ENCODE measurements at regions not wholly inside any gene's neighbourhood (a gene's known extent, or its start where the extent isn't known, plus 50 kb on each side); places are given as distances from the start of the nearest gene placed in this dataset.

DNA sequence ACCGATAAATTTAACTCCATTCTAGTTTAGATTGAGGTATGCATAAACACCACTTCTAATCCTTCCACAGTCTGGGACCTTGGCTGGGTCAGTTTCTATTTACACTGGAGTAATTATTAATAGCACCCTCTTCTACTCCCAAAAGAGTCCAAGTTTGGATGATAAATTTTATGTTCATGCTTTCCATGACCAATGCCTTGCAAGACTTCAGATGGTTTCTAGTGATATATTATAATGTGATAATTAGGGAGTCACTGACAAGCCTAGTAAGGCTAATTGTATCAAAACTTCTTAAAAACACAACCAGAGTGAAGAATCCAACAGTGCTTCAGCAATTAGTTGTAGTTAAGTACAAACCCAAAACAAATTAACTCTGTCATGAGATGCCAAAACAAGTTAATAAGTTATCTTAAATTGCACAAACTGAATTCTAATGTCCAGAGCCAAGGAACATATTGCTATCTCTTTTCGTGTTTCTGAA, 489.6 kb downstream of the TTLL7 start:
- Histone ChIP-seq H3K4me3 (ENCODE audit: low read depth, low read length, poor library complexity, severe bottlenecking) (no peak overlapping the region), H3K4me1 (ENCODE audit: insufficient read depth, low read length, severe bottlenecking) (no peaks in the 10 kb centered on the region), H3K4me2 (ENCODE audit: low read length) (no peak overlapping the region), H3K9ac (ENCODE audit: low read length) (no peak overlapping the region), H3F3A (ENCODE audit: insufficient read depth, low read length) (no peaks in the 10 kb centered on the region), H3K9me2 (ENCODE audit: low read depth, low read length) (no peaks in the 10 kb centered on the region), H4K20me1 (ENCODE audit: insufficient read depth, low read length) (no peaks in the 10 kb centered on the region), H3K9me3 (ENCODE audit: low read length) (no peaks in the 10 kb centered on the region), H3K79me2 (ENCODE audit: insufficient read depth, low read length) (no peaks in the 10 kb centered on the region), H3K27me3 (ENCODE audit: insufficient read depth, low read length) (no peaks in the 10 kb centered on the region), H3K27ac (ENCODE audit: low read depth, low read length, poor library complexity, severe bottlenecking) (no peak overlapping the region), H2AFZ (ENCODE audit: low read length) (no peak overlapping the region), H3K36me3 (ENCODE audit: insufficient read depth, low read length) (no peaks in the 10 kb centered on the region)
- no peak for TF ChIP-seq EZH2 (IDR thresholded peaks at IDR 0.05; ENCODE audit: borderline replicate concordance, low read length)
- TF ChIP-seq, protein P1, sequence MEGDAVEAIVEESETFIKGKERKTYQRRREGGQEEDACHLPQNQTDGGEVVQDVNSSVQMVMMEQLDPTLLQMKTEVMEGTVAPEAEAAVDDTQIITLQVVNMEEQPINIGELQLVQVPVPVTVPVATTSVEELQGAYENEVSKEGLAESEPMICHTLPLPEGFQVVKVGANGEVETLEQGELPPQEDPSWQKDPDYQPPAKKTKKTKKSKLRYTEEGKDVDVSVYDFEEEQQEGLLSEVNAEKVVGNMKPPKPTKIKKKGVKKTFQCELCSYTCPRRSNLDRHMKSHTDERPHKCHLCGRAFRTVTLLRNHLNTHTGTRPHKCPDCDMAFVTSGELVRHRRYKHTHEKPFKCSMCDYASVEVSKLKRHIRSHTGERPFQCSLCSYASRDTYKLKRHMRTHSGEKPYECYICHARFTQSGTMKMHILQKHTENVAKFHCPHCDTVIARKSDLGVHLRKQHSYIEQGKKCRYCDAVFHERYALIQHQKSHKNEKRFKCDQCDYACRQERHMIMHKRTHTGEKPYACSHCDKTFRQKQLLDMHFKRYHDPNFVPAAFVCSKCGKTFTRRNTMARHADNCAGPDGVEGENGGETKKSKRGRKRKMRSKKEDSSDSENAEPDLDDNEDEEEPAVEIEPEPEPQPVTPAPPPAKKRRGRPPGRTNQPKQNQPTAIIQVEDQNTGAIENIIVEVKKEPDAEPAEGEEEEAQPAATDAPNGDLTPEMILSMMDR (IDR thresholded peaks at IDR 0.05; ENCODE audit: low read length) = no peak

DNA sequence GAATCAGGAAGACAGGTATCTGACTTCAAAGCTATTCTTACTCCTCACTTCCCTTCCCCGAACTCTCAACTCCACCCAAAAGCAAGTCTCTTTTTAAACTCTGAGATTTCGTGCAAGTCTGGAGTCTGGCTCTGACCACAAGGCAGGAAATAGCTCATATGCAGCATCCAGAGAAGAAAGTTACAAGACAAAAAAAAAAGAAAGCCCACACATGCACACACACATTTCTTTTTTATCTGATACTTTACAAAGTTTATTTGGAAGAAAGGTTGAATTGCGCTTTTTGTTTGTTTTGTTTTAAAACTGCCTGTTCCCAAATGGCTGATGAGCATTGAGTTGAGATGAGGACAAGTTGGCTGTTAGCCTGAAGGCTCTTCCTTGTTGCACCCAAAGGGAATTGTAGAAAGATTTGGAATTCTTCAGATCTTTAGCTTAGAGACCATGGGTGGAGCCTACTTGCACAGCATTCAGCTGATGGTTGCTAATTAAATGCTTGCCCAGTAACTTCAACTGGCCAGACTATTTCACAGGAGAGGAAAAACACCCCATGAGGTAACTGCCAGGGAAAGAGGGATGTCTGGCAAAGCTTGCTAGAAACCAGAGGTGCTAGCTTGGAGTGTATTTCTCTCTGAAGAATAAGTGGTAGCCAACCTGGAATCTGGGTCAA, 490.3 kb downstream of the TTLL7 start:
- TF ChIP-seq, protein P1 (IDR thresholded peaks at IDR 0.05; ENCODE audit: low read length) = no peak
- TF ChIP-seq EZH2 (IDR thresholded peaks at IDR 0.05; ENCODE audit: borderline replicate concordance, low read length) = no peak
- Histone ChIP-seq H2AFZ (ENCODE audit: low read length) (no peak overlapping the region), H3K4me1 (ENCODE audit: insufficient read depth, low read length, severe bottlenecking) (no peaks in the 10 kb centered on the region), H3K36me3 (ENCODE audit: insufficient read depth, low read length) (no peaks in the 10 kb centered on the region), H3K9me2 (ENCODE audit: low read depth, low read length) (no peaks in the 10 kb centered on the region), H3F3A (ENCODE audit: insufficient read depth, low read length) (no peaks in the 10 kb centered on the region), H3K4me2 (ENCODE audit: low read length) (no peak overlapping the region), H3K79me2 (ENCODE audit: insufficient read depth, low read length) (no peaks in the 10 kb centered on the region), H3K27ac (ENCODE audit: low read depth, low read length, poor library complexity, severe bottlenecking) (no peak overlapping the region), H3K9ac (ENCODE audit: low read length) (no peak overlapping the region), H4K20me1 (ENCODE audit: insufficient read depth, low read length) (no peaks in the 10 kb centered on the region), H3K9me3 (ENCODE audit: low read length) (no peaks in the 10 kb centered on the region), H3K27me3 (ENCODE audit: insufficient read depth, low read length) (no peaks in the 10 kb centered on the region), H3K4me3 (ENCODE audit: low read depth, low read length, poor library complexity, severe bottlenecking) (no peak overlapping the region)

DNA sequence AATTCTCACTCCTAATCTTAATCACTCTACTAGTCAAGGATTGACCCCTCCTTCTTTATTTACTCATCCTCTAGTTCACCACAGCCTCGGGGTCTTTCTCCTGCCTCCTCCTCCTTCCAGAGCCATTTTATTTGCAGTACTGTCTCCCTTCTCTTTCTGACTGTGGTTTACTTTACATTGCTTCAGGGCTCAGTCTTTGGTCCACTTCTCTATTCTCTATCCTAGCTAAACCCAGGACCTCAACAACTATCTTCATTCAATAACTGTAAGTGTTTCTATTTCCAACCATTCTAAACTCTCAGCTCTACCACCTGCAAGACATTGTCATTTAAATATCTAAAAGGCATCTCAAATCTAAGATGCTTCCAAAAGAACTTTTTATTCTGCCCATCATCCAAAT, 493.8 kb downstream of the TTLL7 start:
- Histone ChIP-seq H3K9me2 (ENCODE audit: low read depth, low read length) (no peaks in the 10 kb centered on the region), H3K9ac (ENCODE audit: low read length) (no peak overlapping the region), H3K4me3 (ENCODE audit: low read depth, low read length, poor library complexity, severe bottlenecking) (no peak overlapping the region), H4K20me1 (ENCODE audit: insufficient read depth, low read length) (no peaks in the 10 kb centered on the region), H3K4me1 (ENCODE audit: insufficient read depth, low read length, severe bottlenecking) (no peaks in the 10 kb centered on the region), H3K9me3 (ENCODE audit: low read length) (no peaks in the 10 kb centered on the region), H2AFZ (ENCODE audit: low read length) (no peak overlapping the region), H3K27ac (ENCODE audit: low read depth, low read length, poor library complexity, severe bottlenecking) (no peak overlapping the region), H3K36me3 (ENCODE audit: insufficient read depth, low read length) (no peaks in the 10 kb centered on the region), H3K79me2 (ENCODE audit: insufficient read depth, low read length) (no peaks in the 10 kb centered on the region), H3K27me3 (ENCODE audit: insufficient read depth, low read length) (no peaks in the 10 kb centered on the region), H3F3A (ENCODE audit: insufficient read depth, low read length) (no peaks in the 10 kb centered on the region), H3K4me2 (ENCODE audit: low read length) (no peak overlapping the region)
- TF ChIP-seq, protein P1 (IDR thresholded peaks at IDR 0.05; ENCODE audit: low read length) = no peak
- no peak for TF ChIP-seq EZH2 (IDR thresholded peaks at IDR 0.05; ENCODE audit: borderline replicate concordance, low read length)
